Panc1 (cell line): ENCODE measurements at regions not wholly inside any gene's neighbourhood (a gene's known extent, or its start where the extent isn't known, plus 50 kb on each side); places are given as distances from the start of the nearest gene placed in this dataset.

ENCODE experiments used
- POLR2AphosphoS5 ChIP-seq: IDR thresholded peaks from 2 replicates; pipeline ENCODE4 v1.6.1; 2012; ENCODE audit warnings: mild to moderate bottlenecking, low read depth, low read length, moderate library complexity
- SIN3A ChIP-seq: IDR thresholded peaks from 2 replicates; pipeline ENCODE4 v1.6.1; 2012; ENCODE audit warnings: low read depth, mild to moderate bottlenecking, low read length, moderate library complexity, borderline replicate concordance; ENCODE audit not compliant: insufficient read depth
- TCF7L2 ChIP-seq: IDR thresholded peaks from 2 replicates; pipeline ENCODE4 v1.6.1; 2011; ENCODE audit warnings: mild to moderate bottlenecking, low read depth, low read length, inconsistent platforms
- TF ChIP-seq, protein P1 (sequence below), 2 experiments: IDR thresholded peaks; 2 replicates each; pipeline ENCODE4 v1.6.1; 2011 to 2012; ENCODE audit warnings: low read depth in 2 of 2, control low read depth in 1 of 2, low read length in 1 of 2, mild to moderate bottlenecking in 1 of 2, moderate library complexity in 1 of 2; ENCODE audit not compliant: insufficient read depth in 1 of 2
- TF ChIP-seq, protein P2 (sequence below): fragments of 450-650 bp; IDR thresholded peaks from 2 replicates; pipeline ENCODE4 v1.5.1; 2017; ENCODE audit warnings: mild to moderate bottlenecking

DNA sequence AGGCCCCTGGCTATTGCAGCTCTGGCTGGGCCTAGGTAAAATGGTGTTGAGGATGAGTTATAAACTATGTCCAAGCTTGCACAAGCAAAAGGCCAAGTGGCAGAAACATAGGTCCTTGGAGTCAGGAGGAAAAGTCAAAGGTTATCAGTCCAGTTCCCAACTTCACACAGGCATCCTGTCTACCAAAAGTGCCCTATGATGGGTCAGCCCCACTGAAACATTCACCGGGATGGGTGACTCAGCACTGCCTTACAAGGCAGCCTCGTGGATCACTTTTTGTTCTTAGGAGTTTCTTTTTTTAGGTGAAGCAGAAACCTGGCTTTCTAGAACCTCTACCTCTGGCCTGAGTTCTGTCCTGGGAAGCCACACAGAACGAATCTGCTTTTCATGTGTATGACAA lies 158.8 kb upstream of the LYZL2 start:
- TF ChIP-seq, protein P1, sequence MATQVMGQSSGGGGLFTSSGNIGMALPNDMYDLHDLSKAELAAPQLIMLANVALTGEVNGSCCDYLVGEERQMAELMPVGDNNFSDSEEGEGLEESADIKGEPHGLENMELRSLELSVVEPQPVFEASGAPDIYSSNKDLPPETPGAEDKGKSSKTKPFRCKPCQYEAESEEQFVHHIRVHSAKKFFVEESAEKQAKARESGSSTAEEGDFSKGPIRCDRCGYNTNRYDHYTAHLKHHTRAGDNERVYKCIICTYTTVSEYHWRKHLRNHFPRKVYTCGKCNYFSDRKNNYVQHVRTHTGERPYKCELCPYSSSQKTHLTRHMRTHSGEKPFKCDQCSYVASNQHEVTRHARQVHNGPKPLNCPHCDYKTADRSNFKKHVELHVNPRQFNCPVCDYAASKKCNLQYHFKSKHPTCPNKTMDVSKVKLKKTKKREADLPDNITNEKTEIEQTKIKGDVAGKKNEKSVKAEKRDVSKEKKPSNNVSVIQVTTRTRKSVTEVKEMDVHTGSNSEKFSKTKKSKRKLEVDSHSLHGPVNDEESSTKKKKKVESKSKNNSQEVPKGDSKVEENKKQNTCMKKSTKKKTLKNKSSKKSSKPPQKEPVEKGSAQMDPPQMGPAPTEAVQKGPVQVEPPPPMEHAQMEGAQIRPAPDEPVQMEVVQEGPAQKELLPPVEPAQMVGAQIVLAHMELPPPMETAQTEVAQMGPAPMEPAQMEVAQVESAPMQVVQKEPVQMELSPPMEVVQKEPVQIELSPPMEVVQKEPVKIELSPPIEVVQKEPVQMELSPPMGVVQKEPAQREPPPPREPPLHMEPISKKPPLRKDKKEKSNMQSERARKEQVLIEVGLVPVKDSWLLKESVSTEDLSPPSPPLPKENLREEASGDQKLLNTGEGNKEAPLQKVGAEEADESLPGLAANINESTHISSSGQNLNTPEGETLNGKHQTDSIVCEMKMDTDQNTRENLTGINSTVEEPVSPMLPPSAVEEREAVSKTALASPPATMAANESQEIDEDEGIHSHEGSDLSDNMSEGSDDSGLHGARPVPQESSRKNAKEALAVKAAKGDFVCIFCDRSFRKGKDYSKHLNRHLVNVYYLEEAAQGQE (IDR thresholded peaks at IDR 0.05; ENCODE audit: insufficient read depth in 1 of 2, low read depth in 2 of 2, low read length in 1 of 2) = no peak
- TF ChIP-seq, protein P2, sequence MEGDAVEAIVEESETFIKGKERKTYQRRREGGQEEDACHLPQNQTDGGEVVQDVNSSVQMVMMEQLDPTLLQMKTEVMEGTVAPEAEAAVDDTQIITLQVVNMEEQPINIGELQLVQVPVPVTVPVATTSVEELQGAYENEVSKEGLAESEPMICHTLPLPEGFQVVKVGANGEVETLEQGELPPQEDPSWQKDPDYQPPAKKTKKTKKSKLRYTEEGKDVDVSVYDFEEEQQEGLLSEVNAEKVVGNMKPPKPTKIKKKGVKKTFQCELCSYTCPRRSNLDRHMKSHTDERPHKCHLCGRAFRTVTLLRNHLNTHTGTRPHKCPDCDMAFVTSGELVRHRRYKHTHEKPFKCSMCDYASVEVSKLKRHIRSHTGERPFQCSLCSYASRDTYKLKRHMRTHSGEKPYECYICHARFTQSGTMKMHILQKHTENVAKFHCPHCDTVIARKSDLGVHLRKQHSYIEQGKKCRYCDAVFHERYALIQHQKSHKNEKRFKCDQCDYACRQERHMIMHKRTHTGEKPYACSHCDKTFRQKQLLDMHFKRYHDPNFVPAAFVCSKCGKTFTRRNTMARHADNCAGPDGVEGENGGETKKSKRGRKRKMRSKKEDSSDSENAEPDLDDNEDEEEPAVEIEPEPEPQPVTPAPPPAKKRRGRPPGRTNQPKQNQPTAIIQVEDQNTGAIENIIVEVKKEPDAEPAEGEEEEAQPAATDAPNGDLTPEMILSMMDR = no peak
- no peak for TF ChIP-seq POLR2AphosphoS5
- no peak for TF ChIP-seq TCF7L2
- no peak for TF ChIP-seq SIN3A
